ENCODE measurements at regions not wholly inside any gene's neighbourhood (a gene's known extent, or its start where the extent isn't known, plus 50 kb on each side); places are given as distances from the start of the nearest gene placed in this dataset.

DNA sequence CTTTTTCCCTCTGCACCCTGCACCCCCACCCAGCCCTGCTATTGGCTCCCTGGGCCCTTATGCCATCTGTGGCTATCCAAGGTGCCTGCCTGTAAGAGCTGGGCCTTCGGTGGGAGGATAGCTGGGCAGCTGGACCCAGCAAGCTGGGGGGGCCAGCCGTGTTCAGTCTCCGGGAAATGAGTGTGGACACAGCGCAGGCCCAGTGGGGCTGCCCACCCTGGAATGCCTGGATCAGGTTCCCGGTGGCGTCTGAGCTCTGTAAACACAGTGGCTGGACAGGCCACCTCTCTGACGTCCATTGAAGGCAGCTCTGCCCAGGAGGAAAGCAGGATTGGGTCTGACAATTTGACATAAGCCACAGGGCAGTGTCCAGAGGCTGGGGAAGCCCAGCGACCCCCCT lies 127.8 kb downstream of the FOXD2 start:
- TF ChIP-seq, protein P1, sequence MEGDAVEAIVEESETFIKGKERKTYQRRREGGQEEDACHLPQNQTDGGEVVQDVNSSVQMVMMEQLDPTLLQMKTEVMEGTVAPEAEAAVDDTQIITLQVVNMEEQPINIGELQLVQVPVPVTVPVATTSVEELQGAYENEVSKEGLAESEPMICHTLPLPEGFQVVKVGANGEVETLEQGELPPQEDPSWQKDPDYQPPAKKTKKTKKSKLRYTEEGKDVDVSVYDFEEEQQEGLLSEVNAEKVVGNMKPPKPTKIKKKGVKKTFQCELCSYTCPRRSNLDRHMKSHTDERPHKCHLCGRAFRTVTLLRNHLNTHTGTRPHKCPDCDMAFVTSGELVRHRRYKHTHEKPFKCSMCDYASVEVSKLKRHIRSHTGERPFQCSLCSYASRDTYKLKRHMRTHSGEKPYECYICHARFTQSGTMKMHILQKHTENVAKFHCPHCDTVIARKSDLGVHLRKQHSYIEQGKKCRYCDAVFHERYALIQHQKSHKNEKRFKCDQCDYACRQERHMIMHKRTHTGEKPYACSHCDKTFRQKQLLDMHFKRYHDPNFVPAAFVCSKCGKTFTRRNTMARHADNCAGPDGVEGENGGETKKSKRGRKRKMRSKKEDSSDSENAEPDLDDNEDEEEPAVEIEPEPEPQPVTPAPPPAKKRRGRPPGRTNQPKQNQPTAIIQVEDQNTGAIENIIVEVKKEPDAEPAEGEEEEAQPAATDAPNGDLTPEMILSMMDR (IDR thresholded peaks at IDR 0.05; ENCODE audit: low read depth, low read length): no peak
- Histone ChIP-seq H3K4me3 (ENCODE audit: low read depth, low read length) (no peak overlapping the region), H3K27ac (ENCODE audit: low read depth, low read length) (no peak overlapping the region), H3K9me3 (ENCODE audit: control insufficient read depth, insufficient read depth, low read length) (no peaks in the 10 kb centered on the region), H3K27me3 (ENCODE audit: control insufficient read depth, insufficient read depth, low read length) (peaks cover 4% of the 10 kb centered on the region)
- no peak for DNase-seq (ENCODE audit: low read depth, low spot score)
- ChIA-PET CTCF (interaction anchor here (1.2 kb wide), 1 partner anchor 129 kb away, joined by 4 read pairs; no protein-coding TSS in a partner anchor), POLR2A (no interaction called here)

DNA sequence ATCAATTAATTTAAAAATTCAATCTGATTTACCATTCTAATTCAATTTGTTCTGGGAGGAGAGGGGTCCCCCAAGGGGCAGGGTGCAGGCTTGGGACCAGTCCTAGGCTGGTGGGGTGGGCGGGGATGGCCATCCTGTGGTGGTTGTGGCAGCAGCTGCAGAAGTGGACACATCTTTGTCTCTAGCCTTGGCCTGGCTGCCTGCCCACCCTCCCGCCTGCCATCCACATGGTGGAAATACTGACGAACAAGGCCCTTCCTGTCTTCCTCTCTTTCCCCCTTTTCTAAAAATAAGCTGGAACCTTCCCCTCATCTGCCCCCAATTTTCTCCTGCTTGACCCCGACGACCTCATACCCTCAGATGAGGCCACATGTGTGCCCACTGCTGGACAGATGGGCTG lies 130.9 kb downstream of the FOXD2 start:
- H3K9me3 ChIP-seq (ENCODE audit: control insufficient read depth, insufficient read depth, low read length): no peaks in the 10 kb centered on the region; the same call in 1 of the 2 replicates
- TF ChIP-seq, protein P1 (IDR thresholded peaks at IDR 0.05; ENCODE audit: low read depth, low read length): no peak
- no peaks in the 10 kb centered on the region for H3K27me3 ChIP-seq (ENCODE audit: control insufficient read depth, insufficient read depth, low read length)
- H3K27ac ChIP-seq (ENCODE audit: low read depth, low read length): no peak overlapping the region
- POLR2A ChIA-PET: no interaction called here
- no peak overlapping the region for H3K4me3 ChIP-seq (ENCODE audit: low read depth, low read length)
- CTCF ChIA-PET: interaction anchor here (0.8 to 4.1 kb wide), 4 partner anchors 11 to 132 kb away, joined by 4 to 28 read pairs (median 18); partner anchors contain the start of gene FOXD2
- DNase-seq (ENCODE audit: low read depth, low spot score): no peak

DNA sequence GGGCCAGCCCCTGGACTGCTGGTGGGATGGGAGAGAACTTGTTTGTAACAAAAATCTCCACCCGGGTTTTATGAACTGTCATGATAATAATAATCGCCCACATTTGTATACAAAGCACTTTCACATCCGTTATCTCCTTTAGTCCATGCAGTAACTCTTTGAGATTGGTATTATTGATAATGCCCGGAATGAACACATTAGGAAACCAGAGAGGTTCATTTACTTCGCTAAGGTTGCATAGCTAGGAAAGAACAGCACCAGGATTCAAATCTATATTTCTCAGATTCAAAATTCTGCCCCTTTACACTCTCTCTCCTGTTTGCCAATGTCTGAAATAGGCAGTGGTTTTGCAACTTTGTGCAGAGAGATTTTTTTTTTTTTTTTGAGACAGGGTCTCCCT lies 131.4 kb downstream of the FOXD2 start:
- Histone ChIP-seq H3K4me3 (ENCODE audit: low read depth, low read length) (no peak overlapping the region), H3K9me3 (ENCODE audit: control insufficient read depth, insufficient read depth, low read length) (no peaks in the 10 kb centered on the region; the same call in 1 of the 2 replicates), H3K27me3 (ENCODE audit: control insufficient read depth, insufficient read depth, low read length) (no peaks in the 10 kb centered on the region), H3K27ac (ENCODE audit: low read depth, low read length) (no peak overlapping the region)
- TF ChIP-seq, protein P1 (IDR thresholded peaks at IDR 0.05; ENCODE audit: low read depth, low read length): no peak
- ChIA-PET POLR2A (no interaction called here), CTCF (interaction anchor here (0.6 to 4.1 kb wide), 25 partner anchors 9 to 390 kb away, joined by 3 to 28 read pairs (median 4); partner anchors contain the start of gene FOXD2)
- no peak for DNase-seq (ENCODE audit: low read depth, low spot score)

DNA sequence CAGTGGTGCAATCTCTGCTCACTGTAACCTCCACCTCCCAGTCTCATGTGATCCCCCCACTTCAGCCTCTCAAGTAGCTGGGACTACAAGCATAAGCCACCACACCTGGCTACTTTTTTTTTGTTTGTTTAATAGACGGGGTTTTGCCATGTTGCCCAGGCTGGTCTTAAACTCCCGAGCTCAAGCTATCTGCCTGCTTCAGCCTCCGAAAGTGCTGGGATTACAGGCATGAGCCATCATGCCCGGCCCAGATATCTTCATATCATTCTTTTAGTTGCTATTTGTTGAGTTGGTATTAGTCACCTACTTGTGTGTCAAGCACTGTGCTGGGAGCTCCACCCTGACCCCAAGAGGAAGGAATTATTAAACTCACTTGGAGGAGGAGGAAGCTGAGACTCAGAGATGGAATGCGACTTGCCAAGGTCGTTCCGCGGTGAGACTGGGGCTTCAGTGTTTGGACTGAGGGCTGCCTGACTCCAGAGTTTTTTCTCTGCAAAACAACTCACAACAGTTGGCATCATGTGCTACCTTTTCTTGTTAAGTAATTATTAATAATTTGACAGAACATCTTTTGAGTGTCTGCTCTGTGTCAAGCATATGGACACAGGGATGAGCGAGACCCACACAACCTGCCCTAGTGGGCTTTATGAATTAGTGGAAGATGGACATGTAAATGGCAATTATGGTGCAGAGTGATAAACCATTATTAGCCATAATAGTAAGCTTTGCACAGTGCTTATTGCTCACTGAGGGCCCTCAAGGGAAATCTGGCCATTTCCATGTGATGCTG lies 132.0 kb downstream of the FOXD2 start:
- TF ChIP-seq, protein P1 (IDR thresholded peaks at IDR 0.05; ENCODE audit: low read depth, low read length): peak; percentile 61

DNA sequence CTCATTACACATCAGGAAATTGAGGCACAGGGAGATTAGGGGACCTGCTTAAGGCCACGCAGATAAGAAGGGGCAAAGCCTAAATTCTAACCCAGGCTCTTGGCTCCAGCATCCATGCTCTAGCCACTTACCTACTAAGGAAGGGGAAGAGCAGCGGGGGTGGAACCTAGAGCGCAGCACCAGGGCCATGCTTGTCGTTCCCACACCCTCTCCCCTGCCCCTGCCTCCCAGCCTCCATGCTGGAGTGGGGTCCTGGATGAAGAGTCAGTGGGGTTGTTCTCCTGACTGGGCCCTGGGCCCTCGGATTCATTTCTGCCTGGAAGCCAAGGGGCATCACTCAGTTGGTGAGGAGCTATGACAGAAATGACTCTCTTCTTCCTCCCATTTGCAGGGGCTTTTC lies 133.3 kb downstream of the FOXD2 start:
- Histone ChIP-seq H3K4me3 (ENCODE audit: low read depth, low read length) (no peak overlapping the region), H3K9me3 (ENCODE audit: control insufficient read depth, insufficient read depth, low read length) (no peaks in the 10 kb centered on the region; the same call in 1 of the 2 replicates), H3K27me3 (ENCODE audit: control insufficient read depth, insufficient read depth, low read length) (no peaks in the 10 kb centered on the region), H3K27ac (ENCODE audit: low read depth, low read length) (no peak overlapping the region)
- TF ChIP-seq, protein P1 (IDR thresholded peaks at IDR 0.05; ENCODE audit: low read depth, low read length): no peak
- POLR2A ChIA-PET: no interaction called here
- CTCF ChIA-PET: interaction anchor here (1.8 to 4.1 kb wide), 2 partner anchors 13 to 135 kb away, joined by 8 to 28 read pairs; partner anchors contain the start of gene FOXD2
- DNase-seq (ENCODE audit: low read depth, low spot score): no peak

More for the DNA sequence above, 132.0 kb downstream of the FOXD2 start:
- Histone ChIP-seq H3K4me3 (ENCODE audit: low read depth, low read length) (no peak overlapping the region), H3K27ac (ENCODE audit: low read depth, low read length) (no peak overlapping the region), H3K9me3 (ENCODE audit: control insufficient read depth, insufficient read depth, low read length) (no peaks in the 10 kb centered on the region; the same call in 1 of the 2 replicates), H3K27me3 (ENCODE audit: control insufficient read depth, insufficient read depth, low read length) (no peaks in the 10 kb centered on the region)
- POLR2A ChIA-PET: no interaction called here
- peak; percentile 68 for DNase-seq (ENCODE audit: low read depth, low spot score)
- CTCF ChIA-PET: interaction anchor here (0.6 to 4.1 kb wide), 25 partner anchors 9 to 391 kb away, joined by 3 to 28 read pairs (median 4); partner anchors contain the start of gene FOXD2
